G401 (cell line): ENCODE measurements at regions not wholly inside any gene's neighbourhood (a gene's known extent, or its start where the extent isn't known, plus 50 kb on each side); places are given as distances from the start of the nearest gene placed in this dataset.
"Not testable (repeated sequence)": the region's sequence is repeated elsewhere in the genome, so short reads cannot be mapped to it uniquely, and the experiment has no call there.

Source experiments
- DNase-seq: peaks from one replicate; pipeline ENCODE4 v3.0.0-alpha.2; 2015; ENCODE audit warnings: low spot score
- in situ Hi-C: cut with HindIII; loops from 2 replicates; pipeline ENCODE4 v1.10.0; 2016; ENCODE audit warnings: low sequenced_read_pairs, mixed read lengths

DNA sequence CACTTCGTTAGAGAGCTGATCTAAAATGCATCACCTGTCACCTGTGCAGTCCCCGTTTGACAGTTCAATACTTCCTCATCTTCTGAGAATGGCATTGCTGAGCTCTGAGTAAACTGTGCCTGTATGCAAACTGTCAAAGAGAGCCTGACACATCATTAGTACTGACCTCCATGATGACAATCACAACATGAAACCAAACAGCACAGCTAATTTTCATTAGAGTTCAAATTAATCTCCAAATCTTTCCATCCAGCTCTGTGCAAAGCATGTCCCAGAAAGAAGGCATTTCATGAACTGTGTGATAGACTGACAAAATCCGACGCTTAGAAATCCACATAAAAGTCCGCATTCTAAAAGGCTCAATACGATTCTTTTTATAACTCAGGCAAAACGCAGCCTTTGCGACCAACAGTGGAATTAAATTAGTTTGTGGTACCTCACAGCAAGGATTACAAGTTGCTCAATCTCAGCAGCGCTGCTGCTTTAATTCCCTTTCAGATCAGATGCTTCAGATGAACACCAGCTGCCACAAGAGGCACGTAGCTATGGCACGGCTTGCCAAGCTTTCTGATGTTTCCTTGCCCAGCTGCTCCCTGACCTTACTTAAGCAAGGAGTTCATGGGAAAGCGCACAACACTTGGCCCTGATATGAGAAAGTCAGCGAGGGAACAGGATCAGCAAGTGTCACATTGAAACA, 765.5 kb upstream of the PRMT6 start:
- no peak for DNase-seq
- in situ Hi-C loops, result no loop called here

DNA sequence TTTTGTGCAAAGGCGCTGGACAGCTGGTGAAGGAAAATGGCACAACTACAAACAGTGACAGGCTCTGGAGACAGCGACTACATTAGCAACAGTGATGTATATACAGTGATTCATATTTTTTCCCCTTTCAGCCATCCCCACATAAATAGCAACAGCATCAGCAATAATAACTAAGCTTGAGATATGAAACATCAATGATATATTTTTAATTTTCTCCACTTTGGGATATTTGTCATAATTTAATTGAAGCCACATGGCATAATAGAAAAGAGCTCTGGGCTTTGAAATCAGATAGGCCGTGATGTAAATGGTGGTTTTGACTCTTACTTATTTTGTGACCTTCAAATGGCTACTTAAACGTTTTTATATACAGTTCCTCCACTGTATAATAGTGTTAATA, 764.3 kb upstream of the PRMT6 start:
- DNase-seq, result no peak
- in situ Hi-C loops, result no loop called here

- in situ Hi-C loops, result no loop called here
- no peak for DNase-seq
Observed at GRCh38 chr1:106296431-106296830, 760.0 kb upstream of the PRMT6 start.

DNA sequence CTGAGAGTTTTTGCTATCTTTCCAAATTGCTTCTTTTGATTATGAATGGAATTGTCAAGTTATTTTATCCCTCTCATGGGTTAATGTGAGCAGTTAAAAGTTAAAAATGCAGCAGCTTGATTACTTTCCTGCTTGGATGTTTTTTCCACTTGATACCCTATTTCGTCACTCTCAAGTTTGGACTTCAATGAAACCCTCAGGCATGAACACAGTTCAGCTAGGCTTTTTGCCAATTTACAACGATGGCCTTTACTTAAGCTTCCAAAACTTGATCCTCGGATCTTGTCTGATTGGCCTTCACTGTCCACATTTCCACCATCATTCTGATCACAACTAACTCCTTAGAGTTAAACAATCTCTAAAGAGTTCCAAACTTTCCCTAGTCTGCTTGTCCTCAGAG, 752.4 kb upstream of the PRMT6 start:
- DNase-seq, result no peak
- in situ Hi-C loops, result no loop called here

DNA sequence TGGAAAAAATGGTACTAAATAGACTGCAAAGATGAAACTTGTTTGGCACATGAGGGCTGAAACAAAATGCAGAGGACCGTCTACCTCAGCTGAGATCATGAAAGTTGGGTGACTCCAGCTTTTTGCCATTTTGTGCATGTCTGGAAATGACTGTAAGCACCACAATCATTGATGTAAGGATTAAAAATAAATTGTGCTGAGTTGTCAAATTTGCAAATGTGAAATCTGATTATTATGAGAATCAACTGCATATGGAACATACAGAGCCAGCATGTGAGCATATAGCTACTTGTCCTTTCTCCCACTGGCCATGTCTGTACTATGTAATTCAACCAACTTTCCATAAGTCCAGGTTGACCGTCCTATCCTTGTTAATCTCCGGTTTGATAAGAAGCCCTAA, 736.9 kb upstream of the PRMT6 start:
- DNase-seq, result no peak
- in situ Hi-C loops, result no loop called here

DNA sequence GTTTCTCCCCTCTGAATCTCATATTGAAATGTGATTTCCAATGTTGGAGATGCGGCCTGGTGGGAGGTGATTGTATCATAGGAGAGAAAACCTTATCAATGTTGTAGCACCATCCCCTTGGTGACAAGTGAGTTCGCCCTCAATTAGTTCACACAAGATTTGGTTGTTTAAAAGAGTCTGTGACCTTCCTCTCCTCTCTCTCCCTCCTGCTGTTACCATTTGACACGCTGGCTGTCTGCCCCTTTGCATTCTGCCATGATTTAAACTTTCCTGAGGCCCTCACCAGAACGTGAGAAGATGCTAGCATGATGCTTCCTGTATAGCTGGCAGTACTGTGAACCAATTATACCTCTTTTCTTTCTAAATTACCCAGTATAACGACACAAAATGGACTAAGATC, 730.9 kb upstream of the PRMT6 start:
- in situ Hi-C loops, result no loop called here
- no peak for DNase-seq

DNA sequence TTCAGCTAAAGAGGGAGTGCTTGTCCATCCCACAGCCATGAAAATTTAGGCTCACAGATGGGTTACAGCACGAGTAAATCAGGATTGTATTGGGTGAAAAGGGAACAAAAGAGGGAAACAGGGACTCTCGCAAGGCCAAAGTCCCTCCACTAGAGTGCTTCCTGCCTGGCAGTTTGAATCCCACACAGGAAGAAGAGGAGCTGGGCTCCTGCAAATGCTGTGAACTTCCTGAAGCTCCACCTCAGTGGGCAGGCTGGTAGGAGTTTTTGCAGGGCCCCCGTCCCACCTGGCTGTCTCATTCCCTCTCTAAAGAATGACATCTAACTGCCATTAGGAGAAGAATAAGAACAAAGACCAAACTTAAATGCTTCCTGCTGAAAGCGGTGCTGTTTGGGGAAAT, 712.0 kb upstream of the PRMT6 start:
- DNase-seq, result no peak
- in situ Hi-C loops, result no loop called here

DNA sequence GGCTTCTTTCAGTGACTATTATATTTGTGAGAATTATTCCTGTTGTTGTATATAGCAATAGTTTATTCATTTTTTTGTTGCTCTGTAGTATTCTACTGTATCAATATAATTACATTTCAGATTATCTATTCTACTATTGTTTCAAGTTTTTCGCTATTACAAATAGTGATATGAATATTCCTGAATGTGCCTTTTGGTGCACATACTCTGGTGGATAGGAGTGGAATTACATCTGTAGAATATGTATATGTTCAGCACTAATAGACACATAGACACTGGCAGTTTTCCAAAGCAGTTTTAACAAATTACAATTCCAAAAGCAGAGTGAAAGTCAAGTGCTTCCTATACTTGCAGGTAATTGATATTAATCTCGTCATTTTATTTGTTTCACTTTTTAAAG, 696.2 kb upstream of the PRMT6 start:
- DNase-seq, result no peak
- in situ Hi-C loops, result no loop called here

- DNase-seq, result no peak
- in situ Hi-C loops, result no loop called here
Observed at GRCh38 chr1:106366627-106367319, 689.7 kb upstream of the PRMT6 start.

- no peak for DNase-seq
- in situ Hi-C loops, result no loop called here
Observed at GRCh38 chr1:106378261-106378660, 678.2 kb upstream of the PRMT6 start.

DNA sequence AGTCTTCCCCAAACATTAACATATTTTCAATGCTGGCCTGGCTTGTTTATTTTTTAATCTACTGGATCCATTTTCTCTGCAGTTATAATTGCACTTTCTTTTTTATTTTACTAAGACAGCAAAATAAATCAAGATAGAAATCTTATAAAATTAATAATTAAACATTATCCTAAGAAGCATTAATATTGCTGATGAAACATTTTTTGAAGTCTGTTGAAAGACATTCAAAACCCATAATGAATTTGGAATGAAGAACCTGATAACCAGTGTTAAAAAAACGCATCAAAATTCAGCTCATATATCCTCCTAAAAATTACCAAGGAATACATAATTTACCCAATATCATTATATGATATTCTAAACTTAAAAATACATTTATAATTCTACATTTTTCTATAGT, 675.7 kb upstream of the PRMT6 start:
- in situ Hi-C loops, result no loop called here
- no peak for DNase-seq

DNA sequence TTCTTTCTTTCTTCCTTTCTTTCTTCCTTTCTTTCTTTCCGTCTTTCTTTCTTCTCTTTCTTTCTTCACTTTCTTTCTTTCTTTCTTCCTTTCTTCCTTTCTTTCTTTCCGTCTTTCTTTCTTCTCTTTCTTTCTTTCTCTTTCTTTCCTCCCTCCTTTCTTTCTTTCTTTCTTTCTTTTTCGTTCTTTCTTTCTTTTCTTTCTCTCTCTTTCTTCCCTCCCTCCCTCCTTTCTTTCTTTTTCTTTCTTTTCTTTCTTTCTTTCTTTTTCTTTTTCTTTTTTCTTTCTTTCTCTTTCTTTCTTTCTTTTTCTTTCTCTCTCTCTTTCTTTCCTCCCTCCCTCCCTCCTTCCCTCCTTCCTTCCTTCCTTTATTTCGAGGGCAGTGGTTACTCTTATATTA, 667.3 kb upstream of the PRMT6 start:
- DNase-seq, in situ Hi-C loops: not testable (repeated sequence)

GRCh38 chr1:106393046-106393445, 663.4 kb upstream of the PRMT6 start:
- no peak for DNase-seq
- in situ Hi-C loops, result no loop called here

DNA sequence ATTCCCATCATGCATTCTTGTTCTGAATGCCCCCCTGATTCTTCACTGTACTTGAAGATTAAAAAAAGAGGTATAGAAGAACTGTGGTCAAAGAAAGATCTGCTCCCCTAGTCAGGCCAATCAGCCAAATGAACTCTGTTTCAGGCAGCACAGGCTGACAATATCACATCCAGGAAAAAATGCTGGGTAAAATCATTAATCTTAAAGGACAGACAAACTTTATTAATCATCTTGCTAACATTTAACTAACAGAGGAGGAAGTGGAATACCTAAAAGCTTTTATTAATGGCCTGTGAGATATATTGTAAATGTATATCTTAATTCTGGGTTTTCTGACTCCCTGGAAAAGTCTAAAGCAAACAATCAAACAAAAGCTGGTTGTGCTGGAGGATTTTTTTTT, 660.5 kb upstream of the PRMT6 start:
- in situ Hi-C loops, result no loop called here
- DNase-seq, result no peak

- in situ Hi-C loops, result no loop called here
Observed at GRCh38 chr1:106398391-106398790, 658.1 kb upstream of the PRMT6 start.

DNA sequence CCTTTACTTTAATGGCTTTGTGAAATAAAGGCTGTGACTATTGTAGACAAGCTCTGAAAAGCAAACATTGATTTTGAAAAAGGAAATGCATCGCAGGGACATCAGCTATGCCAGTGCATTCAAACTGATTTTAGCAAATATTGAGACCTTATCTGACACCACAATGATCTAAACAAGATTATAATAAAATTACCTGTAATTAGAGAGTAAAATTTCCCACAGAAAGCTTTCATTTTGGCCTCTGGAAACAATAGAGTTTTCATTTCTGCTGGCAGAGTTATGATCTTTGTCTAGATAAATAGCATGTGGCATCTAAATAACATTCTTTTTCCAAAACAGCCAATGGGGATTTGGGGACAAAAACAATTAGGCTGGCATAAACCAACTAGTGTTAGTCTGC, 650.4 kb upstream of the PRMT6 start:
- no peak for DNase-seq
- in situ Hi-C loops, result no loop called here

More at GRCh38 chr1:106398391-106398790, 658.1 kb upstream of the PRMT6 start:
- no peak for DNase-seq

- in situ Hi-C loops, DNase-seq: not testable (repeated sequence)
Observed at GRCh38 chr1:106412321-106412720, 644.2 kb upstream of the PRMT6 start.

DNA sequence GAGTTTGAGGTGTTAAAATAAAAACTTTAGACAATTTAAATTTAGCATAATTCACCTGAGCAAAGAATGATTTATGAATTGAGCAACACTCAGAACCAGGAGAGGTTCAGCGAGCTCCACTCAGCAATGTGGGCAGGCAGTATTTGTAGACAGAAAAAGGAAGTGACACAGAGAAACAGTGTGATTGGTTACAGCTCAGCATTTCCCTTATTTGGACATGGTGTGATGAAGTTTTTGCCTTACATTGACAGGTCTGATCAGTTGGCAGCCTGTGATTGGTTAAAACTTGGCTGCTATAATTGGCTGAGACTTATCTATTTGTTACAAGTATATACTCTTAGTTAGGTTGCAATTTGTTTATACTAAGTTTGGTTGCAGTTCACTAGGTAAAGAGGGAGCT, 621.2 kb upstream of the PRMT6 start:
- in situ Hi-C loops, result no loop called here
- DNase-seq, result no peak

DNA sequence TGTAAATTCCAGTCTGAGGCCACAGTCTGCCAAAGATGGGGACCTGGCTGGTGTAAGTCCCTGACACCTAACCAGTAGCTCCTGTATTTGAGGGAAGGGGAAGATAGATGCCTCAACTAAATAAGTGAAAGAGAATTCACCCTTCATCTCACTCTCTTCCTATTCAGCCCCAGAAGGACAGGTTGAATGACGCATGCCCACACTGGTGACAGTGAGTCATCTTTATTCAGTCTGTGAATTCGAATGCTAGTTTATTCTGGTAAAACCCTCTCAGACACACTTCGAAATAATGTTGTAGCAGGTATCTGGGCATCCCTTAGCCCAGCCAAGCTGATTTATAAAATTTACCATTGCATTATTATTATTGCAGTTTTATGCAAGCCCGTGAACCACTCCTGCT, 617.0 kb upstream of the PRMT6 start:
- in situ Hi-C loops, result no loop called here
- DNase-seq, result no peak

GRCh38 chr1:106447466-106447865, 609.0 kb upstream of the PRMT6 start:
- DNase-seq, result no peak
- in situ Hi-C loops, result no loop called here

DNA sequence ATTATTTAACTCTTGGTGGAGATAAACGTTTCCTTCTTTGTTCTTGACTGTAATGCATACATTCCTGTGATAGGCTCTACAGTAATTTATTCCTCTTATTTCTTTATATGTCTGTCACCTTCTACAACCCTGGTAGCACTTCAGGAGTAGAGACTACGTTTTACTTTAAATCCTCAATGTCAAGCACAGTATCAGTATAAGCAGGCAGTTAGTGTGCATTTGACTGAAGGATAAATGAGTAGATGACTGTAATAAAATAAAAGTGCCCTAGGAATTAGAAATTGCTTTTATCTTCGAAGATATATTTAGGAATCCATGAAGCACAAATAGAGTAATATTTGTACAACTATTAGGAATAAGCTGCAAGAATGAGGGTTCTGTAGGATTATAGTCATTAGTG, 599.6 kb upstream of the PRMT6 start:
- no peak for DNase-seq
- in situ Hi-C loops, result no loop called here
